GM23338 (cell line): ENCODE measurements at regions not wholly inside any gene's neighbourhood (a gene's known extent, or its start where the extent isn't known, plus 50 kb on each side); places are given as distances from the start of the nearest gene placed in this dataset.

ENCODE experiments used
- ATAC-seq: fragments of 200-7000 bp; cut with Tn5 transposase; 3 replicates; pipeline ENCODE4 v1.9.1; 2020
- DNase-seq: peaks from one replicate; pipeline ENCODE4 v3.0.0-alpha.2; 2015; ENCODE audit warnings: low spot score
- H2AFZ ChIP-seq: fragments of 200-600 bp; sonication (generic); 2 replicates; pipeline ENCODE4 v1.8.0; 2016; ENCODE audit warnings: antibody characterized with exemption, mild to moderate bottlenecking, moderate library complexity
- H3F3A ChIP-seq: fragments of 200-600 bp; sonication (generic); replicated peaks from 2 replicates; pipeline ENCODE4 v1.8.0; 2017; ENCODE audit warnings: antibody characterized with exemption, mixed run types, low read depth
- H3K27ac ChIP-seq: fragments of 200-600 bp; sonication (generic); 2 replicates; pipeline ENCODE4 v1.6.1; 2016; ENCODE audit warnings: low read depth
- H3K27me3 ChIP-seq: fragments of 200-600 bp; sonication (generic); 2 replicates; pipeline ENCODE4 v1.8.0; 2016; ENCODE audit warnings: mild to moderate bottlenecking, mixed run types, moderate library complexity; ENCODE audit not compliant: insufficient read depth
- H3K36me3 ChIP-seq: fragments of 200-600 bp; sonication (generic); 2 replicates; pipeline ENCODE4 v1.8.0; 2016; ENCODE audit warnings: mild to moderate bottlenecking; ENCODE audit not compliant: insufficient read depth
- H3K4me1 ChIP-seq: fragments of 200-600 bp; sonication (generic); 2 replicates; pipeline ENCODE4 v1.8.0; 2016; ENCODE audit warnings: mild to moderate bottlenecking, moderate library complexity; ENCODE audit not compliant: insufficient read depth
- H3K4me2 ChIP-seq: fragments of 200-600 bp; sonication (generic); 2 replicates; pipeline ENCODE4 v1.7.1; 2017; ENCODE audit warnings: mixed run types
- H3K4me3 ChIP-seq: fragments of 200-600 bp; sonication (generic); 2 replicates; pipeline ENCODE4 v1.6.1; 2016; ENCODE audit warnings: mixed run types
- H3K79me2 ChIP-seq: fragments of 200-600 bp; sonication (generic); replicated peaks from 2 replicates; pipeline ENCODE4 v1.8.0; 2017; ENCODE audit warnings: mild to moderate bottlenecking; ENCODE audit not compliant: insufficient read depth
- H3K9me2 ChIP-seq: fragments of 200-600 bp; sonication (generic); 2 replicates; pipeline ENCODE4 v1.8.0; 2017; ENCODE audit not compliant: insufficient read depth
- H4K20me1 ChIP-seq: fragments of 200-600 bp; sonication (generic); replicated peaks from 2 replicates; pipeline ENCODE4 v1.8.0; 2017; ENCODE audit warnings: mild to moderate bottlenecking; ENCODE audit not compliant: insufficient read depth
- H3K27ac Mint-ChIP-seq: 2 replicates; pipeline ENCODE4 v1.8.0; 2020; ENCODE audit warnings: inconsistent platforms, mild to moderate bottlenecking, moderate library complexity, mixed read lengths
- H3K27me3 Mint-ChIP-seq: 3 replicates; pipeline ENCODE4 v1.8.0; 2022; ENCODE audit warnings: low read depth, mild to moderate bottlenecking, moderate library complexity, mixed read lengths, inconsistent platforms; ENCODE audit not compliant: insufficient read depth, poor library complexity
- H3K36me3 Mint-ChIP-seq: 3 replicates; pipeline ENCODE4 v1.8.0; 2021; ENCODE audit warnings: low read depth, mild to moderate bottlenecking, inconsistent platforms, moderate library complexity, mixed read lengths
- H3K4me1 Mint-ChIP-seq: 3 replicates; pipeline ENCODE4 v1.8.0; 2020; ENCODE audit warnings: mild to moderate bottlenecking, inconsistent platforms, mixed read lengths
- H3K4me3 Mint-ChIP-seq: 3 replicates; pipeline ENCODE4 v1.8.0; 2021; ENCODE audit warnings: moderate library complexity, mild to moderate bottlenecking, inconsistent platforms, mixed read lengths
- H3K9me3 Mint-ChIP-seq: 3 replicates; pipeline ENCODE4 v1.8.0; 2020; ENCODE audit warnings: moderate library complexity, mild to moderate bottlenecking, inconsistent platforms, mixed read lengths
- CREB1 ChIP-seq: fragments of 250-450 bp; sonication (Bioruptor Pico); IDR thresholded peaks from 2 replicates; pipeline ENCODE4 v1.5.0; 2020; ENCODE audit warnings: low read depth, mild to moderate bottlenecking, moderate library complexity
- CTCF ChIP-seq, 2 experiments: fragments of 200-600 bp in 1 of 2; sonication (generic) in 1 of 2; conservative IDR thresholded peaks; 2 replicates each; pipeline versions ENCODE4 v1.5.1 to v1.6.1; 2016 to 2017; ENCODE audit warnings: antibody characterized with exemption in 2 of 2, low read depth in 2 of 2, mild to moderate bottlenecking in 2 of 2, moderate library complexity in 1 of 2
- ETS1 ChIP-seq: IDR thresholded peaks from 2 replicates; pipeline ENCODE4 v1.6.1; 2016; ENCODE audit warnings: antibody characterized with exemption
- EZH2 ChIP-seq: fragments of 200-600 bp; sonication (generic); IDR thresholded peaks from one replicate; pipeline ENCODE4 v1.8.0; 2017; ENCODE audit warnings: antibody characterized with exemption, mild to moderate bottlenecking, low read depth; ENCODE audit not compliant: unreplicated experiment
- EZH2phosphoT487 ChIP-seq: fragments of 200-600 bp; sonication (generic); IDR thresholded peaks from one replicate; pipeline ENCODE4 v1.8.1; 2018; ENCODE audit warnings: antibody characterized with exemption; ENCODE audit not compliant: unreplicated experiment
- JUNB ChIP-seq: IDR thresholded peaks from one replicate; pipeline ENCODE4 v1.6.1; 2016; ENCODE audit warnings: antibody characterized with exemption; ENCODE audit not compliant: unreplicated experiment
- NANOG ChIP-seq: IDR thresholded peaks from 2 replicates; pipeline ENCODE4 v1.6.1; 2016; ENCODE audit warnings: antibody characterized with exemption, borderline replicate concordance
- POLR2AphosphoS5 ChIP-seq: IDR thresholded peaks from 2 replicates; pipeline ENCODE4 v1.6.1; 2016; ENCODE audit warnings: antibody characterized with exemption, low read depth
- REST ChIP-seq: IDR thresholded peaks from one replicate; pipeline ENCODE4 v1.6.1; 2018; ENCODE audit warnings: antibody characterized with exemption; ENCODE audit not compliant: unreplicated experiment
- STAT1 ChIP-seq: IDR thresholded peaks from one replicate; pipeline ENCODE4 v1.6.1; 2016; ENCODE audit warnings: antibody characterized with exemption; ENCODE audit not compliant: unreplicated experiment
- ZNF114 ChIP-seq: fragments of 250-450 bp; sonication (Bioruptor Pico); IDR thresholded peaks from 2 replicates; pipeline ENCODE4 v1.5.0; 2020; ENCODE audit warnings: mild to moderate bottlenecking, moderate library complexity
- ZNF331 ChIP-seq: fragments of 250-450 bp; sonication (Bioruptor Pico); IDR thresholded peaks from 2 replicates; pipeline ENCODE4 v1.5.0; 2020; ENCODE audit warnings: low read depth, mild to moderate bottlenecking, moderate library complexity
- ZNF462 ChIP-seq: fragments of 250-450 bp; sonication (Bioruptor Pico); IDR thresholded peaks from 2 replicates; pipeline ENCODE4 v1.5.0; 2020; ENCODE audit warnings: mild to moderate bottlenecking, moderate library complexity

GRCh38 chr3:18989237-18989795 is 159.0 kb upstream of the KCNH8 start:
- Histone ChIP-seq H2AFZ (no peak overlapping the region), H3F3A (no peaks in the 10 kb centered on the region), H3K27me3 (no peaks in the 10 kb centered on the region), H3K36me3 (no peaks in the 10 kb centered on the region), H3K9me2 (no peaks in the 10 kb centered on the region), H3K4me3 (no peak overlapping the region), H3K4me1 (peaks cover 56% of the 10 kb centered on the region), H3K4me2 (no peak overlapping the region), H3K27ac (no peak overlapping the region), H4K20me1 (no peaks in the 10 kb centered on the region), H3K79me2 (no peaks in the 10 kb centered on the region)
- TF ChIP-seq EZH2 (no peak), POLR2AphosphoS5 (no peak), CTCF (conservative IDR thresholded peaks at IDR 0.05; ENCODE audit: low read depth in 2 of 2) (no peak), ZNF114 (CRISPR knock-in tag) (no peak), NANOG (no peak), CREB1 (no peak), REST (no peak), ZNF462 (CRISPR knock-in tag) (no peak), ETS1 (no peak), STAT1 (no peak), EZH2phosphoT487 (no peak), ZNF331 (CRISPR knock-in tag) (no peak), JUNB (no peak)
- Mint-ChIP-seq H3K4me1 (peaks cover 51% of the 10 kb centered on the region), H3K36me3 (peaks cover 9% of the 10 kb centered on the region; the same call in 2 of the 3 replicates), H3K9me3 (peaks cover 7% of the 10 kb centered on the region; the same call in 2 of the 3 replicates), H3K27ac (no peak overlapping the region), H3K4me3 (no peak overlapping the region), H3K27me3 (no peaks in the 10 kb centered on the region)
- ATAC-seq (no peak), DNase-seq (no peak)
